ENCODE measurements at regions not wholly inside any gene's neighbourhood (a gene's known extent, or its start where the extent isn't known, plus 50 kb on each side); places are given as distances from the start of the nearest gene placed in this dataset.

GRCh38 chr1:222046684-222047263 lies 304.9 kb upstream of the DUSP10 start:
- DNase-seq (ENCODE audit: low read depth in 2 of 3, low spot score in 1 of 3), result no peak

GRCh38 chr1:222045786-222046185 lies 303.9 kb upstream of the DUSP10 start:
- no peak for DNase-seq (ENCODE audit: low read depth in 2 of 3, low spot score in 1 of 3)

- DNase-seq (ENCODE audit: low read depth in 2 of 3, low spot score in 1 of 3), result no peak
Measured at GRCh38 chr1:222045236-222045635, 303.3 kb upstream of the DUSP10 start.

- DNase-seq (ENCODE audit: low read depth in 2 of 3, low spot score in 1 of 3), result no peak
Measured at GRCh38 chr1:222043444-222044292, 301.8 kb upstream of the DUSP10 start.

GRCh38 chr1:222042120-222042519 lies 300.2 kb upstream of the DUSP10 start:
- no peak for DNase-seq (ENCODE audit: low read depth in 2 of 3, low spot score in 1 of 3)

- DNase-seq (ENCODE audit: low read depth in 2 of 3, low spot score in 1 of 3), result no peak
Measured at GRCh38 chr1:222040955-222041354, 299.1 kb upstream of the DUSP10 start.

- no peak for DNase-seq (ENCODE audit: low read depth in 2 of 3, low spot score in 1 of 3)
Measured at GRCh38 chr1:222040121-222040805, 298.4 kb upstream of the DUSP10 start.

- no peak for DNase-seq (ENCODE audit: low read depth in 2 of 3, low spot score in 1 of 3)
Measured at GRCh38 chr1:222038971-222039370, 297.1 kb upstream of the DUSP10 start.

GRCh38 chr1:222037720-222038119 lies 295.8 kb upstream of the DUSP10 start:
- no peak for DNase-seq (ENCODE audit: low read depth in 2 of 3, low spot score in 1 of 3)

- DNase-seq (ENCODE audit: low read depth in 2 of 3, low spot score in 1 of 3), result no peak
Measured at GRCh38 chr1:222034790-222035189, 292.9 kb upstream of the DUSP10 start.

GRCh38 chr1:222033450-222033849 lies 291.6 kb upstream of the DUSP10 start:
- no peak for DNase-seq (ENCODE audit: low read depth in 2 of 3, low spot score in 1 of 3)

GRCh38 chr1:222031318-222031717 lies 289.4 kb upstream of the DUSP10 start:
- no peak for DNase-seq (ENCODE audit: low read depth in 2 of 3, low spot score in 1 of 3)

- DNase-seq (ENCODE audit: low read depth in 2 of 3, low spot score in 1 of 3), result no peak
Measured at GRCh38 chr1:222028676-222029075, 286.8 kb upstream of the DUSP10 start.

- no peak for DNase-seq (ENCODE audit: low read depth in 2 of 3, low spot score in 1 of 3)
Measured at GRCh38 chr1:222028116-222028515, 286.2 kb upstream of the DUSP10 start.

GRCh38 chr1:222026280-222026679 lies 284.4 kb upstream of the DUSP10 start:
- no peak for DNase-seq (ENCODE audit: low read depth in 2 of 3, low spot score in 1 of 3)

GRCh38 chr1:222023025-222023424 lies 281.1 kb upstream of the DUSP10 start:
- DNase-seq (ENCODE audit: low read depth in 2 of 3, low spot score in 1 of 3), result no peak

- no peak for DNase-seq (ENCODE audit: low read depth in 2 of 3, low spot score in 1 of 3)
Measured at GRCh38 chr1:222021129-222021528, 279.2 kb upstream of the DUSP10 start.

- DNase-seq (ENCODE audit: low read depth in 2 of 3, low spot score in 1 of 3), result no peak
Measured at GRCh38 chr1:222020553-222020952, 278.7 kb upstream of the DUSP10 start.

- no peak for DNase-seq (ENCODE audit: low read depth in 2 of 3, low spot score in 1 of 3)
Measured at GRCh38 chr1:222019029-222019428, 277.1 kb upstream of the DUSP10 start.

- no peak for DNase-seq (ENCODE audit: low read depth in 2 of 3, low spot score in 1 of 3)
Measured at GRCh38 chr1:222018041-222018440, 276.2 kb upstream of the DUSP10 start.

- no peak for DNase-seq (ENCODE audit: low read depth in 2 of 3, low spot score in 1 of 3)
Measured at GRCh38 chr1:222015686-222016085, 273.8 kb upstream of the DUSP10 start.

- no peak for DNase-seq (ENCODE audit: low read depth in 2 of 3, low spot score in 1 of 3)
Measured at GRCh38 chr1:222014001-222014400, 272.1 kb upstream of the DUSP10 start.
